AG10803 (cell line): ENCODE measurements at regions not wholly inside any gene's neighbourhood (a gene's known extent, or its start where the extent isn't known, plus 50 kb on each side); places are given as distances from the start of the nearest gene placed in this dataset.

ENCODE experiments used
- DNase-seq: peaks from one replicate; pipeline ENCODE4 v3.0.0; 2010; ENCODE audit warnings: low read depth
- H3K4me3 ChIP-seq: 2 replicates; pipeline ENCODE4 v1.5.1; 2011; ENCODE audit warnings: mild to moderate bottlenecking, low read length, control low read depth
- TF ChIP-seq, protein P1 (sequence below): conservative IDR thresholded peaks from 2 replicates; pipeline ENCODE4 v1.5.1; 2011; ENCODE audit warnings: mild to moderate bottlenecking, low read length, control low read depth, inconsistent platforms

DNA sequence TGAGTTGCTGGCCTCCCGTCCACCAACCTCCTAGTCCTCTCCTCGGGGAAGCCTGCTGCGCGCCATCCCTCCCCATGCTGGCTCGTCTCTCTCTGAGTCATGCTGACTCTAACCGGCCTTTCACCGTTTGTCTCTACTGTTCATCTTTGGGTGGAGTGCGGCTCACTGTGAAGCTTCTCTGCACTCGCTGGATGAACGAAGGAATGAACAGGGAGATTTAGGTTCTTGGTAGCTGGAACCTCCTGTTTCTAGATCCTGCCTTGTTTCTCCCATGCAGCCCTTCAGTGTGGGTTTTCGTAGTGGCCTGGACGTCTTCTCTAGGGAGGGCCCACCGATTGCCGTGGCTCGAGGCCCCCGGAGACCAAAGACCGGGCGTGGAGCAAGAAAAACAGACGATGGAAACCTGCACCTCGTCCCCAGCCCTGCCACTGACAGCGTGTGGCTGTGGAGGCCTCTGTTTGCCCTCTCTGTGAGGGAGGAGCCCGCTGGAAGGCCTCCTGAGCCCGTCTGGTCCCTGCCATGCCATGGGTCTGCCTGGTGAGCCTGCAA is 227.6 kb upstream of the C1orf174 start:
- TF ChIP-seq, protein P1, sequence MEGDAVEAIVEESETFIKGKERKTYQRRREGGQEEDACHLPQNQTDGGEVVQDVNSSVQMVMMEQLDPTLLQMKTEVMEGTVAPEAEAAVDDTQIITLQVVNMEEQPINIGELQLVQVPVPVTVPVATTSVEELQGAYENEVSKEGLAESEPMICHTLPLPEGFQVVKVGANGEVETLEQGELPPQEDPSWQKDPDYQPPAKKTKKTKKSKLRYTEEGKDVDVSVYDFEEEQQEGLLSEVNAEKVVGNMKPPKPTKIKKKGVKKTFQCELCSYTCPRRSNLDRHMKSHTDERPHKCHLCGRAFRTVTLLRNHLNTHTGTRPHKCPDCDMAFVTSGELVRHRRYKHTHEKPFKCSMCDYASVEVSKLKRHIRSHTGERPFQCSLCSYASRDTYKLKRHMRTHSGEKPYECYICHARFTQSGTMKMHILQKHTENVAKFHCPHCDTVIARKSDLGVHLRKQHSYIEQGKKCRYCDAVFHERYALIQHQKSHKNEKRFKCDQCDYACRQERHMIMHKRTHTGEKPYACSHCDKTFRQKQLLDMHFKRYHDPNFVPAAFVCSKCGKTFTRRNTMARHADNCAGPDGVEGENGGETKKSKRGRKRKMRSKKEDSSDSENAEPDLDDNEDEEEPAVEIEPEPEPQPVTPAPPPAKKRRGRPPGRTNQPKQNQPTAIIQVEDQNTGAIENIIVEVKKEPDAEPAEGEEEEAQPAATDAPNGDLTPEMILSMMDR = no peak

DNA sequence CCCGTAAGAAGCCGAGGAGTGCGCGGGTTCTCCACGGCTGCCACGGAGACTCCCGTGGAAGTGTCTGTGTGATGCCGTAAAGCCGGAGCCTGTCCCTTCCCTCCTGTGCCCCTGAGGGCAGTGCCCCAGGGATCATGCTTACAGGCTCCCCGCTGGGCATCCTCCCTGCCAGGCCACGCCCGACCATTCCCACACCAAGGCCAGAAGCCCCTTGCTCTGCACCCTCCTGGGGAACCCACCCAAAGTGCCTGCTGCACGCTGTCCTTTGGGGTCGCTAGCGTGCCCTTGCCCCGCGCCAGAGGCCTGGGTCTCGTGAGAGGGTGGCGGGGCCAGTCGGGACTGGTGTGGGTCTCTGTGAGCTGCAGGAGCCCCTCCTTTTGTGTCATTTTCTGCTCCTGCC is 228.5 kb upstream of the C1orf174 start:
- DNase-seq = no peak
- no peak overlapping the region for H3K4me3 ChIP-seq
- TF ChIP-seq, protein P1 = no peak

More for the DNA sequence above, 227.6 kb upstream of the C1orf174 start:
- no peak overlapping the region for H3K4me3 ChIP-seq
- no peak for DNase-seq

- H3K4me3 ChIP-seq = no peak overlapping the region
- TF ChIP-seq, protein P1 = no peak
- DNase-seq = no peak
These were observed 229.6 kb upstream of the C1orf174 start for GRCh38 chr1:4129693-4130092.

GRCh38 chr1:4130096-4130495 is 230.0 kb upstream of the C1orf174 start:
- TF ChIP-seq, protein P1 = no peak
- no peak overlapping the region for H3K4me3 ChIP-seq
- no peak for DNase-seq

DNA sequence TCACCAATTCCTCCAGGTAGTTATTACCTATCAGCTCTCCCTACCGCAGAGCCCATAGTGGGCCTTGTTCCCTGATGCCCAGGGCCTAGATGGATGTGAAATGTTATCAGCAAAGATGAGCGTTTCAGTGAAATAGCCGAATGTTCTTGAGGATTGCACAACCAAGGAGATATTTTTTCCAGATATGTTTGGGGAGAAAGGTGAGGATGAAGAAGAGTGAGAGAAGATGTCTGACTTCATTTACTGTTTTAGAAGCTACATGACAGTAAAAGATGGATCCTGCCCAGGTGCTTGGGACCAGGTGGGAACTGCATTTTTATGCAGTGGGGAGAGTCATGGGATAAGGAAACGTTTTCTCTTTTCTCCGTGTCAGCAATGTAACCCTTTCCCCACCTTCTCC is 231.7 kb upstream of the C1orf174 start:
- no peak overlapping the region for H3K4me3 ChIP-seq
- DNase-seq = no peak
- TF ChIP-seq, protein P1 = no peak

DNA sequence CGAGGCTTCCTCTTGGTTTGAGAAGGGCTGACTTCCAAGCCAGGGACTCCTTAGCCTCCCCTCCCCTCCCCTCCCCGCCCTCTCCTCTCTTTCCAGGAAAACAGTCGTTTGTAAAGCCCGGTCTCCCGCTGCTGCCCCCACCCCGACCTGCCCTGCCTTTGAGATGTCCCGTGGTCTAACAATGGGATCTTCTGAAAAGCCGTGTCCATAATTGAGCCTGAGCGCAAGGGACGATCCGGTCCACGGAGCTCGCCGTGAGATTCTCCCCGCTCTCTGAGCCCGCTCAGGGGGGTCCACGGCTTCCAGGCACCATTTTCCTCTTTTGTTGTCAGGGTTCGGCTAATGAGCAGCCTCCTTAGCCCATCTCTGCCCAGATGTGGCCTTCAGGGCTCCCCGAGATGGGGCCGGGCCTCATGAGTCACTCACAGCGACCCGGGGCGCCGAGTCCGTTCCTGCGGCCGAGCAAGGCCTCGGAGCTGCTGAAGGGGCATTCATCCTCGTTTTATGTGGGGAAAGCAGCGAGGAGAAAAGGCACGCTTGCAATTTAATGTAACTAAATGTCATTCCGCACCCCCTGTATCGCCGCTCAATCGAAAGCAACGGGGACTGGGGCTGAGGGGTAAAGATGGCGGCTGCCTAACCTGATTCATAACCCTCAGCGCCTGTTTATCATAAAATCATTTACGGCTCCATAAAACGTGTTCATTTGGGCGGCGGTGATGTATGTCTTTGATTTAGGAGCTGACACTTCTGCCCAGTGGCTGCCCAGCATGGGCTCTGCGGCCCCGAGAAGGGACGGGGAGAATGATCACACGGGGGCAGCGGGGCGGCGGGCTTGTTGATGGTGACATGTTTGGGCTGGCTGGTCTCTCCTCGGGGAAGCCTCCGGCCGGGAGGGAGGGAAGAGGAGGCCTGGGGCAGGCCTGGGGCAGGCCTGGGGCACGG is 232.6 kb upstream of the C1orf174 start:
- TF ChIP-seq, protein P1 = no peak
- no peak for DNase-seq
- no peak overlapping the region for H3K4me3 ChIP-seq
